GM12873 (cell line): ENCODE measurements at regions not wholly inside any gene's neighbourhood (a gene's known extent, or its start where the extent isn't known, plus 50 kb on each side); places are given as distances from the start of the nearest gene placed in this dataset.

ENCODE experiments used
- TF ChIP-seq, protein P1 (sequence below): IDR thresholded peaks from 2 replicates; pipeline ENCODE4 v1.5.1; 2012; ENCODE audit warnings: low read depth, mild to moderate bottlenecking, moderate library complexity, low read length, control low read depth; ENCODE audit not compliant: insufficient read depth; ENCODE audit errors: missing control alignments

DNA sequence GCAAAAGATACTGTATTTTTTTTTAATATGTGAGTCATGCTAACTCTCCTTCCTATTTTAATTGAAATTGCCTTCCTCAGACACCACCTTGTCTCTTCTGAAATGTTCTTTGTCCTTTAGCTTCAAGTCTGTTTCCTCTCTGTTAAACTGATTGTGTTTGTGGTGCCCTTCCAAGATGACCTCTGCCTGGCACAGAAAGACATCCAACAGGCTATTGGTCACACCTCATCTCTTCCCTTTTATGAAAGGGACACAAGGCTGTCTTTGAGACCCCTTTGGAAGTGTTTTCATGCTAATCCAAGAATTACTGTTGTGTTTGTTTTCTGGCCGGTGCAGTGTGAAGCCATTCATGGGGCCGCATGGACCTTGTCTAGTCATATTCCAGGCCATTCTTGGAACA is 94.0 kb upstream of the PIK3C3 start:
- TF ChIP-seq, protein P1, sequence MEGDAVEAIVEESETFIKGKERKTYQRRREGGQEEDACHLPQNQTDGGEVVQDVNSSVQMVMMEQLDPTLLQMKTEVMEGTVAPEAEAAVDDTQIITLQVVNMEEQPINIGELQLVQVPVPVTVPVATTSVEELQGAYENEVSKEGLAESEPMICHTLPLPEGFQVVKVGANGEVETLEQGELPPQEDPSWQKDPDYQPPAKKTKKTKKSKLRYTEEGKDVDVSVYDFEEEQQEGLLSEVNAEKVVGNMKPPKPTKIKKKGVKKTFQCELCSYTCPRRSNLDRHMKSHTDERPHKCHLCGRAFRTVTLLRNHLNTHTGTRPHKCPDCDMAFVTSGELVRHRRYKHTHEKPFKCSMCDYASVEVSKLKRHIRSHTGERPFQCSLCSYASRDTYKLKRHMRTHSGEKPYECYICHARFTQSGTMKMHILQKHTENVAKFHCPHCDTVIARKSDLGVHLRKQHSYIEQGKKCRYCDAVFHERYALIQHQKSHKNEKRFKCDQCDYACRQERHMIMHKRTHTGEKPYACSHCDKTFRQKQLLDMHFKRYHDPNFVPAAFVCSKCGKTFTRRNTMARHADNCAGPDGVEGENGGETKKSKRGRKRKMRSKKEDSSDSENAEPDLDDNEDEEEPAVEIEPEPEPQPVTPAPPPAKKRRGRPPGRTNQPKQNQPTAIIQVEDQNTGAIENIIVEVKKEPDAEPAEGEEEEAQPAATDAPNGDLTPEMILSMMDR = no peak

DNA sequence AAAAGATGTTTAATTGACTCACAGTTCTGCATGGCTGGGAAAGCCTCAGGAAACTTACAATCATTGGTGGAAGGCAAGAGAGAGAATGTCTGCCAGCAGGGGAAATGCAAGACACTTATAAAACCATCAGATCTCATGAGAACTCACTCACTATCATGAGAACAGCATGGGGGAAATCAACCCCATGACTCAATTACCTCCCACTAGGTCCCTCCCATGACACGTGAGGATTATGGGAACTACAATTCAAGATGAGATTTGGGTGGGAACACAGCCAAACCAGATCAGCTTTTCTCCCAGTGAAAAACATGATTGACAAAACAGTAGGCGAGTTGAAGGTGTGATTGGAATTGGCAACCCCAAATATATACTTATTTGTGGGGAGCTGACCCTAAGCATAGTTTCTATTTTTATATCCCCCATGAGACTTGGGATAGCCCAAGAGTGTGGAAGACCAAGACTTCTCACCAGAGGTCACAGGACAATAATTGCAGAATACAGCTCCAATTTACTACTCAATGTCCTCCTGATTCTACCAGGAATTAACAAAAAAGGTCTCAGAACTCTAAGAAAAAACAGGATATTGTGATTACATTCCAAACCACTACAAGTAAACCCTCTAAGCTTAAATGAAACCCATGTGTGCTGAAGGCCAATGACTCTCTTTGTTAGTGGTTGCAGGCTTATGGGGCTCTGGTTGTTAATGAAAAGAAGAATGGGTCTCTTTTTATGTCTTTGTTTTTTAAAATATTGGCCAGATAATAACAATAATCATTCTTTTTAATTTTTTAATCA is 96.1 kb upstream of the PIK3C3 start:
- TF ChIP-seq, protein P1 = no peak

DNA sequence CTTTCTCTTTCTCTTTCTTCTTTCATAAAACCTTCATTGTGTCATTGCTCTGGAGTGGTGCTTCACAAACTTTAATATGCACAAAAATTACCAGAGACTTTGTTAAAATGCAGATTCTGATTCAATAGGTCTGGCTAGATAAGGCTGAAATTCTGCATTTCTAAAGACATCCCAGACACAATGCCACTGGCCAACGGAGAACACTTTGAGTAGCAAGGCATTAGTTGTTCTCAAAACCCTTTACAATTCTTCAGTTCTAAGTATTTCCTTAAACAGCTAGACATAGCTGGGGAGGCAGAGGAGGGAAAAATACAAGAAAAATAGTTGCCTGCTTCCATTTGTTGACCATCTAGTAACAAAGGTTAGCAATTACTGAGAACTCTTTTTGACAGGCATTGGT is 101.8 kb upstream of the PIK3C3 start:
- TF ChIP-seq, protein P1 = no peak

DNA sequence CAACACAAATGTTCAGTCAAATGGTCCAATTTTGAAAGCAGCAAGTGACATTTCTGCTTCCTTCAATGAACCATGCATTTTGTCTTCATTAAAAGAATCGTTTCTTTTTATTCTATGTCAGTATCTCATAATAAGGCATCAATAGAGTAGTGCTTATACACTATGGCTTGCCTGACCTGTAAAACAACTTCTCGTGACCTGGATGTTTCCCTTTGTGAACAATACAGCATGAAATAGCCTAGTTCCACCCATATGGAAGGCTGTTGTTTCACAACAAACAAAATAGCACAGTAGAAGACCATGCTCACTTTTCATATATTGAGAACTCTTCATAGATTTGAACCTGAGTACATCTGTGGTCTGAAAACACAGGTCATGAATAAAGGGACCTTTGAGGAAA is 104.3 kb upstream of the PIK3C3 start:
- TF ChIP-seq, protein P1 = no peak

DNA sequence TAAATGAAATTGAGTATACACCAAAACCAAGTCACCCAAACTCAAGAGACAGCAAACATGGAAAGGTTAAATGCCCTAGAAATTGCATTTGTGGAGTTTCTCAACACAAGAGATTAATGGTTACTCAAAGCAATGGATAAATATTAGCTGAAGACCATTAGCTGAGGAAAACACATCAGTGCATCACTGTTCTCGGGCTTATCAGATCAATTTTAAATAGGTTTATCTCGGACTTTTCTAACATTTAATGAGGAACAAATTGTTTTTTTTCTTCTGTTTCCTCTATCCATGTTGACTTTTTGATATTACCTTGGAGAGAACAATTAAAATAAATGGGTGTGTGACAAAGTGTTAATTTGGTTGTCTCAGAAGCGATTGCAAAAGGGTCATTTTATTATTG is 105.4 kb upstream of the PIK3C3 start:
- TF ChIP-seq, protein P1 = no peak

DNA sequence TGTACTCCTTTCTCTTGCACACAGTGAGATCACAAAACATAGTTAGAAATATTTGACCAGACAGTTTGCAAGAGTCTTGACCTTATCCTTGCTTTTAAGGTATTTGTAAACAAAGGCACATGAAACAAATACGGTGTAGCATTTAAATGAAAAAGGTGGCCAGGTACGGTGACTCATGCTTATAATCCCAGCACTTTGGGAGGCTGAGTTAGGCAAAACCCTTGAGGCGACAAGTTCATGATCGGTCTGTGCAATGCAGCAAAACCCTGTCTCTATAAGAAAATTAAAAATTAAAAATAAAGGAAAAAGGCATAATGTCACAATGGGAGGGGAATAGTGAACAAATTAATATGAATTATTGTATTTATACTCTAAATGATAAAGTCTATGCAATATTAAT is 109.5 kb upstream of the PIK3C3 start:
- TF ChIP-seq, protein P1 = no peak

DNA sequence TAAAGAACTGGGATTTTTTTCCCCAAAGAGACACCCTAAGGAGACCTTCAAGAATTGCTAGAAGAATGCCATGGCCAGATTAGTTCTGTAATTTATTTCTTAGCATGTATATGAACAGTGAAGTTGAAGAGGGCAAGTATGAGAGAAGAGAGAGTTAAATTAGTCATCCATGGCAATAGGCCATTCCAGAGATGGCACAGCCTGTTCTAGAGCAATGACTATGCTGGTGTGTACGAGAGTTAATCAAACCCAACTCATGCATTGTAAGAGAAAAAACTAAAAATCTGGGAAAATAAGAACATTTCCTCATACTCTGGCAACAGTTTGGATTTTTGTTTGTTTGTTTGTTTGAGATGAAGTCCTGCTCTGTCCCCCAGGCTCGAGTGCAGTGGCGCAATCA is 112.1 kb upstream of the PIK3C3 start:
- TF ChIP-seq, protein P1 = no peak
